GM12801 (cell line): ENCODE measurements at regions not wholly inside any gene's neighbourhood (a gene's known extent, or its start where the extent isn't known, plus 50 kb on each side); places are given as distances from the start of the nearest gene placed in this dataset.

Experiments
- TF ChIP-seq, protein P1 (sequence below): IDR thresholded peaks from one replicate; pipeline ENCODE4 v1.5.1; 2011; ENCODE audit warnings: control low read depth; ENCODE audit not compliant: insufficient read length; ENCODE audit errors: extremely low read depth

DNA sequence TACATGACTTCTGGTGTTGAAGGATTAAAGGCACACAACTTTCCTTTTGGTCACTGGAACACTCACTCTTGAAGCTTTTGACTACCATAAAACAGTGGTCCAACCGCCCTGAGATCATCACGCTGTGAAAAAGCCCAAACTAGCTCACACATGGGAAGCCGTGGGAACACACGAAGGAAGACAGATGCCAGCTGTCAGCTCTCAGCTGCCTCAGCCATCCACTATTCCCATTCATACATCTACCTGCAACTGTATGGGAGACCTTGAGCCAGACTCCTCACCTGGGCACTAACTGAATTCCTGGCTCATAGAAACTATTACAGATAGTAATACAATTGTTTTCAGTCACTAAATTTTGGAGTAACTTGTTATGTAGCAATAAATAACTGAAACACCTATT lies 246.1 kb downstream of the MSX2 start:
- TF ChIP-seq, protein P1, sequence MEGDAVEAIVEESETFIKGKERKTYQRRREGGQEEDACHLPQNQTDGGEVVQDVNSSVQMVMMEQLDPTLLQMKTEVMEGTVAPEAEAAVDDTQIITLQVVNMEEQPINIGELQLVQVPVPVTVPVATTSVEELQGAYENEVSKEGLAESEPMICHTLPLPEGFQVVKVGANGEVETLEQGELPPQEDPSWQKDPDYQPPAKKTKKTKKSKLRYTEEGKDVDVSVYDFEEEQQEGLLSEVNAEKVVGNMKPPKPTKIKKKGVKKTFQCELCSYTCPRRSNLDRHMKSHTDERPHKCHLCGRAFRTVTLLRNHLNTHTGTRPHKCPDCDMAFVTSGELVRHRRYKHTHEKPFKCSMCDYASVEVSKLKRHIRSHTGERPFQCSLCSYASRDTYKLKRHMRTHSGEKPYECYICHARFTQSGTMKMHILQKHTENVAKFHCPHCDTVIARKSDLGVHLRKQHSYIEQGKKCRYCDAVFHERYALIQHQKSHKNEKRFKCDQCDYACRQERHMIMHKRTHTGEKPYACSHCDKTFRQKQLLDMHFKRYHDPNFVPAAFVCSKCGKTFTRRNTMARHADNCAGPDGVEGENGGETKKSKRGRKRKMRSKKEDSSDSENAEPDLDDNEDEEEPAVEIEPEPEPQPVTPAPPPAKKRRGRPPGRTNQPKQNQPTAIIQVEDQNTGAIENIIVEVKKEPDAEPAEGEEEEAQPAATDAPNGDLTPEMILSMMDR: no peak

DNA sequence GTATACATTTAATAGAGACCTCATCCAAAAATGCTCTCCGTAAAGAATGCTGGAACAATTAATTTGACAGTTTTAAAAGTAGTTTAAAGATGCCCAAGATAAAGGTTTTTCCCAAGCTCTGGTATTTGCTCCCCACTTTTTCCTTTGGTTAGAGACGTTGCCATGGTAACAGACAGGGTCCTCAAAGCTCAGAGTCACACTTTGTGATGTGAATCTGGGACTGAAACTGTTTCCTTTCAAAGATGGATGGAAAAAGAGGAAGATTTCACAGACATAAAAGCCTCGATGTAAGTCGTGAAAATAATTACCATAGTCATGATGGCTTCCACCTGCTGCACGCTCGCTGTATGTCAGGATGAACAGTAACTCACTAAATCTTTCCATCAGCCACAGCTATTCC lies 229.5 kb downstream of the MSX2 start:
- TF ChIP-seq, protein P1: no peak

DNA sequence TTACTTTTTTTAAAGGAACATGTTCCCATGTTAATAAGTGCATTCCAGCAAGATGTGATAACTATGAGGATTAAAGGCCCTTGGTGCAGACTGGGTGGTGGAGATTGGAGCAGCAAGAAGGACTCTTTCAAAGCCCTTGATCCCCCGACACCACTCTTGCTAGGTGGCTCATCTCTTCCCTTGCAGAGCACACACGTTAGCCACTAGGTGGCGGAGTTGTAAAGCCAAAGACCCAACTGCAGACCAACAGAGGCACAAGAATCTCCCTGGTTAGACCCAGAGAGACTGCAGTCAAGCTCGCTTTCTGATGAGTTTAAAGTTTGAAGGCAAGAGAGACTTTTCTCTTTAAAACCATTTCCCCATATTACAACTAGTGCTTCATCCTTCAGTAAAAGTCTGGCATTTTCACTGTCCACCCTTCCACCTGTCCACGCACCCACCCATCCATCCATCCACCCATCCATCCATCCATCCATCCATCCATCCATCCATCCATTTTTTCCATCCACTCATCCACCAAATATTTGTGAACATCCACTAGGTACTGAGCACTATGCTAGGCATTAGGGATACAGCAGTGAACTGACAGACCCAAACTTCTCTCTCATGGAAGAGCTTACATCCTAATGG lies 226.9 kb downstream of the MSX2 start:
- TF ChIP-seq, protein P1: peak; percentile 49

DNA sequence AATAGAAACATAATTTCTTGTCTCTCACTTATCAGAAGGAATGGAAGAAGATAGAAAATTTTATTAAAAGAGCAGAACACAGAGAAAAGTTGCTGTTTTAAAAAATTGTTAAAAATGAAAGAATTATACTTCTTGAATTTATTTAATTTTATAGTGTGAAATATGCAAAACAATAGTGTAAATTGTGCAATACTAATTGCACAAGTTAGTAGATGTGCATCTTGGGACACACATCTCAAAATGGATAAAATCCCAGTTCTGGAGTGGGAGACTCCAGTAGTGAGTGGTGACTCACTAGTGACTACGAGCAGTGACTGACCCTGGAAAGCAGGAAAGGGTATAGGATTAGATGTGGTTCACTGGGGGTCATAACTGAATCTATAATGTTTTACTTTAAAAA lies 223.2 kb downstream of the MSX2 start:
- TF ChIP-seq, protein P1: no peak

DNA sequence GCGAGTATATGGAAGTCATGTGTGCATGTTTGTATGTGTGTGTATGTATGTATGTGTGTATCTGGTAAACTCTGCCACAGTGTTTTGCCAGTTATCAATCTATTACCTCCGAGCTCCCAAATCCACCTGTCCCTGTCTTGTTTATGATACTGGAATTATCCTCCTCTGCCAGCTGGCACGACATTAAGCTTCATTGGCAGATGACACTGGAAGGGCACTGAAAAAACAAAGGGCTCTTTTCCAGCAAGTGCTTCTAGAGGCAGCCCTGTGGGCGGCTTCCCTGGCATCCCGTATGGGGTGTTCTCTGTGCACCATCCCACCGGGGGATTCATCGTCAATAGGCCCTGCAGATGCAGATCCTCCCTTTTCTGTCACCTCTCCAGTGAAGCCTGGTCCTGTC lies 221.5 kb downstream of the MSX2 start:
- TF ChIP-seq, protein P1: no peak

DNA sequence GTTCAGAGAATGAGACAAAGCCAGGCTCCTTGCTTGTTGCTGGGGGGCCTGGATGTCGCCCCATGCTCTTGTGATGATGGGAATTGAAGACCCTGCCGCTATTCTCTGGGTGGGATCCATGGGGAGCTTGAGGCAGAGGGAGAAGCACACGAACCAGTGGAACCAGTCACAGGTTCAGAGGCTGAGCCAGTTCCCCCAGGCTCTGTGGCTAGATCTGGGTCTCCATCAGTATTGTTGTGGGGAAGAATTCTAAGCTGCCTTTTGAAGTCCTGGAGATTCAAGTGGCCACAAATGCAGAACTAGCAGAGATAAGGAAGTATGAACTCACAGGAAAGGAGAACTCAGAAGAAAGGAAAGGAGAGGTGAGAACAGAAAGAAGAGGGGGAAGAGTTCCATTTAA lies 219.4 kb downstream of the MSX2 start:
- TF ChIP-seq, protein P1: no peak

DNA sequence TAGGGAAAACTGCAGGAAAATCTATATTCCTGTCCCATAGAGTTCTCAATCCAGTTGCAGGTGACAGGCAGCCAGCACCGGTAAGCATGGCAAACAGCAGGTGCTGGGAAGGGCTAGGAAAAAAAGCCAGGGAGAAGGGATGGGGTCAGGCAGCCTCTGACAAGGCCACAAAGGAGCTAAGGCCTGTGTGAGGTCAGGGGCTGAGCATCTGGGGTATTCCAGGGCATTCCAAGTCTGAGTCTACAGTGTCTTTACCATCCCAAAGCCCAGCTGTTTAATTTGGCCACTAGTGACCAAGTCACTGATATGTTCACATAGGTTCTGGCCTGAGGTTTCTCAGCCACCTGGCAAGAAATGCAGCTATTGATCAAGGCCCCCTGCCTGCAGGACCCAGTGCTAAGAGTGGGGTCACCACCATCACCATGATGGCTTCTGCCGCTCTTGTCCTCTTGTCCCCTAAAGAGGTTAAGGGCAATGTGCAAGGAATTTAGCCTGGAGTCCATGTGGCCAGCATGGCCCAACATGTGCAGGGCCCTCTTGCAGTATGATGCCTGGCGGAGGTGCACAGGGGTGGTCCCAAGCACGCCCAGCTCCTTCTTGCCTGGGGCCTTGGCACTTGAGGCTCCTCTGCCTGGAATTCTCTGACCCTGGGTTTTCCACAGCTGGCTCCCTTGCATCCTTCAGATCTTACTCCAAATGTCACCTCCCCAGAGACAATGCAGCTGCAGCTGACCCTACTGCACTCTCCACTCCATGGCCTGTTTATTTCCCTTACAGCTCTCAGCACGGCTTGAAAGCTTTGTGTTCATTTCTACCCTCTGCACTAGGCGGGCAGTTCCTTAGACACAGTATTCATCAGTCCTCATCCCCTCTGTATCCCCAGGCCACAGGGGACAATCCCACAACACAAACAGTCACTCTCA lies 213.1 kb downstream of the MSX2 start:
- TF ChIP-seq, protein P1: no peak
